WTC11 (cell line): ENCODE measurements at regions not wholly inside any gene's neighbourhood (a gene's known extent, or its start where the extent isn't known, plus 50 kb on each side); places are given as distances from the start of the nearest gene placed in this dataset.
A peak's percentile ranks its signal among the peaks of the same experiment; 100 is the strongest.

ENCODE experiments used
- ATAC-seq: fragments of 200-7000 bp; cut with Tn5 transposase; 2 replicates; pipeline ENCODE4 v1.10.0; 2021; ENCODE audit warnings: mild to moderate bottlenecking, moderate library complexity
- CTCF ChIA-PET: fragments of 300-600 bp; sonication (Branson Sonifier 250); formaldehyde crosslinking; loops from one replicate; lab custom pipeline; 2021; ENCODE audit warnings: antibody characterized with exemption; lab: Charles Lee
- POLR2A ChIA-PET: fragments of 350-600 bp; sonication (Branson Sonifier 250); formaldehyde crosslinking; loops from one replicate; lab custom pipeline; 2021; ENCODE audit warnings: antibody characterized with exemption; lab: Charles Lee
- DNase-seq: peaks from one replicate; pipeline ENCODE4 v3.0.0; 2021; ENCODE audit warnings: low spot score
- H3K27ac Mint-ChIP-seq: 2 replicates; pipeline ENCODE4 v1.8.0; 2021; ENCODE audit warnings: mixed read lengths
- H3K27me3 Mint-ChIP-seq: 2 replicates; pipeline ENCODE4 v1.8.0; 2021; ENCODE audit warnings: low read depth, mild to moderate bottlenecking, moderate library complexity, mixed read lengths
- H3K36me3 Mint-ChIP-seq: 2 replicates; pipeline ENCODE4 v1.8.0; 2021; ENCODE audit warnings: mixed read lengths
- H3K4me1 Mint-ChIP-seq: 2 replicates; pipeline ENCODE4 v1.8.0; 2022; ENCODE audit warnings: mixed read lengths
- H3K4me3 Mint-ChIP-seq: 2 replicates; pipeline ENCODE4 v1.8.0; 2021; ENCODE audit warnings: mild to moderate bottlenecking, moderate library complexity, mixed read lengths
- H3K9me3 Mint-ChIP-seq: 2 replicates; pipeline ENCODE4 v1.8.0; 2021; ENCODE audit warnings: mixed read lengths
- ELF4 ChIP-seq: sonication (generic); formaldehyde crosslinking; IDR thresholded peaks from 2 replicates; pipeline ENCODE4 v1.8.1; 2022; ENCODE audit warnings: low read depth, mild to moderate bottlenecking, moderate library complexity, missing genetic modification reagents
- ESRRA ChIP-seq: sonication (generic); formaldehyde crosslinking; IDR thresholded peaks from 2 replicates; pipeline ENCODE4 v1.8.1; 2022; ENCODE audit warnings: mild to moderate bottlenecking, missing genetic modification reagents, borderline replicate concordance
- IRF2 ChIP-seq: sonication (generic); formaldehyde crosslinking; IDR thresholded peaks from 2 replicates; pipeline ENCODE4 v1.8.0; 2022; ENCODE audit warnings: low read depth, missing genetic modification reagents, borderline replicate concordance
- KAT7 ChIP-seq: sonication (generic); formaldehyde crosslinking; IDR thresholded peaks from 2 replicates; pipeline ENCODE4 v1.8.1; 2023; ENCODE audit warnings: missing genetic modification reagents, mild to moderate bottlenecking, borderline replicate concordance
- MXD4 ChIP-seq: fragments of 250-450 bp; sonication (Bioruptor Pico); IDR thresholded peaks from 2 replicates; pipeline ENCODE4 v1.8.0; 2021; ENCODE audit warnings: mild to moderate bottlenecking, moderate library complexity, borderline replicate concordance
- NFE2L1 ChIP-seq: sonication (generic); formaldehyde crosslinking; IDR thresholded peaks from 2 replicates; pipeline ENCODE4 v1.8.1; 2023; ENCODE audit warnings: missing genetic modification reagents
- NR3C1 ChIP-seq: sonication (generic); formaldehyde crosslinking; conservative IDR thresholded peaks from 2 replicates; pipeline ENCODE4 v1.8.1; 2023; ENCODE audit warnings: low read depth, mild to moderate bottlenecking, missing genetic modification reagents
- RORB ChIP-seq: fragments of 250-450 bp; sonication (Bioruptor Pico); IDR thresholded peaks from 2 replicates; pipeline ENCODE4 v1.9.0; 2021; ENCODE audit warnings: mild to moderate bottlenecking
- SMAD3 ChIP-seq: sonication (generic); formaldehyde crosslinking; IDR thresholded peaks from 2 replicates; pipeline ENCODE4 v1.8.0; 2022; ENCODE audit warnings: missing genetic modification reagents, mild to moderate bottlenecking, borderline replicate concordance
- TCF7 ChIP-seq: sonication (generic); formaldehyde crosslinking; IDR thresholded peaks from 2 replicates; pipeline ENCODE4 v1.8.0; 2022; ENCODE audit warnings: mild to moderate bottlenecking, low read depth, missing genetic modification reagents, moderate library complexity
- ZNF219 ChIP-seq: sonication (generic); formaldehyde crosslinking; IDR thresholded peaks from 2 replicates; pipeline ENCODE4 v1.8.0; 2023; ENCODE audit warnings: missing genetic modification reagents, mild to moderate bottlenecking, borderline replicate concordance
- TF ChIP-seq, protein P1 (sequence below): sonication (generic); formaldehyde crosslinking; IDR thresholded peaks from 2 replicates; pipeline ENCODE4 v1.8.1; 2023; ENCODE audit warnings: mild to moderate bottlenecking, missing genetic modification reagents
- TF ChIP-seq, protein P2 (sequence below): sonication (generic); formaldehyde crosslinking; IDR thresholded peaks from 2 replicates; pipeline ENCODE4 v1.8.1; 2023; ENCODE audit warnings: mild to moderate bottlenecking, missing genetic modification reagents, moderate library complexity
- TF ChIP-seq, protein P3 (sequence below): sonication (generic); formaldehyde crosslinking; conservative IDR thresholded peaks from 2 replicates; pipeline ENCODE4 v1.8.1; 2022; ENCODE audit warnings: mild to moderate bottlenecking, missing genetic modification reagents
- TF ChIP-seq, protein P4 (sequence below): fragments of 250-450 bp; sonication (Bioruptor Pico); IDR thresholded peaks from 2 replicates; pipeline ENCODE4 v1.9.0; 2021; ENCODE audit warnings: moderate library complexity, mild to moderate bottlenecking, inconsistent platforms, borderline replicate concordance
- TF ChIP-seq, protein P5 (sequence below): sonication (generic); formaldehyde crosslinking; IDR thresholded peaks from 2 replicates; pipeline ENCODE4 v1.8.0; 2022; ENCODE audit warnings: mild to moderate bottlenecking, missing genetic modification reagents
- TF ChIP-seq, protein P6 (sequence below): sonication (generic); formaldehyde crosslinking; IDR thresholded peaks from 2 replicates; pipeline ENCODE4 v1.8.1; 2023; ENCODE audit warnings: mild to moderate bottlenecking, missing genetic modification reagents
- TF ChIP-seq, protein P7 (sequence below): sonication (generic); formaldehyde crosslinking; IDR thresholded peaks from 2 replicates; pipeline ENCODE4 v1.8.1; 2022; ENCODE audit warnings: mild to moderate bottlenecking, missing genetic modification reagents, moderate library complexity, borderline replicate concordance
- TF ChIP-seq, protein P8 (sequence below): sonication (generic); formaldehyde crosslinking; conservative IDR thresholded peaks from 2 replicates; pipeline ENCODE4 v1.8.1; 2023; ENCODE audit warnings: mild to moderate bottlenecking, low read depth, missing genetic modification reagents, moderate library complexity
- TF ChIP-seq, protein P9 (sequence below): fragments of 250-450 bp; sonication (Bioruptor Pico); conservative IDR thresholded peaks from 2 replicates; pipeline ENCODE4 v1.9.0; 2021; ENCODE audit warnings: mild to moderate bottlenecking

DNA sequence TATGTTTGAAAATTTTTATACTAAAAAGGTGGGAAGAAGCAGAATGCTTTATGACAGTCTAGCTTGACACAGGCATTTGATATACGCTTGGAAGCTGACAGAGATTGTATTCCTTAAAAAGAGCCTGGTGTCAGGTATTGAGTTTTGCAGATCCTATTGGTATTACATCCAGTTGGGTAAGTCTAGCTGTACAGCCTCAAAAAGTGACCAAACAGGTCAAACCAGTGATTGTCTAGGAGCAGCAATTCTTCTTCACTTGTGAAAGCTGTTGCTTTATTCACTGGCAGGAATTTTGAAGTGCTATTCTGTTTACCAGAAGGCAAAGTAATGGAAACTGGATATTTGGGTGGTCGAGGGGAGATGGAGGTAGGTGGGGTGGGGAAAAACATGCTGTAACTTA, 77.5 kb downstream of the UCHL1 start:
- Mint-ChIP-seq H3K4me3 (no peak overlapping the region), H3K36me3 (no peaks in the 10 kb centered on the region), H3K4me1 (peaks cover 9% of the 10 kb centered on the region), H3K9me3 (peaks cover 10% of the 10 kb centered on the region), H3K27ac (no peak overlapping the region), H3K27me3 (no peaks in the 10 kb centered on the region)
- no peak for ATAC-seq
- TF ChIP-seq IRF2, result no peak
- CTCF ChIA-PET, result interaction anchor here (1.0 kb wide), 2 partner anchors 25 to 328 kb away, joined by 3 read pairs; no protein-coding TSS in a partner anchor
- POLR2A ChIA-PET, result no interaction called here
- DNase-seq, result no peak

DNA sequence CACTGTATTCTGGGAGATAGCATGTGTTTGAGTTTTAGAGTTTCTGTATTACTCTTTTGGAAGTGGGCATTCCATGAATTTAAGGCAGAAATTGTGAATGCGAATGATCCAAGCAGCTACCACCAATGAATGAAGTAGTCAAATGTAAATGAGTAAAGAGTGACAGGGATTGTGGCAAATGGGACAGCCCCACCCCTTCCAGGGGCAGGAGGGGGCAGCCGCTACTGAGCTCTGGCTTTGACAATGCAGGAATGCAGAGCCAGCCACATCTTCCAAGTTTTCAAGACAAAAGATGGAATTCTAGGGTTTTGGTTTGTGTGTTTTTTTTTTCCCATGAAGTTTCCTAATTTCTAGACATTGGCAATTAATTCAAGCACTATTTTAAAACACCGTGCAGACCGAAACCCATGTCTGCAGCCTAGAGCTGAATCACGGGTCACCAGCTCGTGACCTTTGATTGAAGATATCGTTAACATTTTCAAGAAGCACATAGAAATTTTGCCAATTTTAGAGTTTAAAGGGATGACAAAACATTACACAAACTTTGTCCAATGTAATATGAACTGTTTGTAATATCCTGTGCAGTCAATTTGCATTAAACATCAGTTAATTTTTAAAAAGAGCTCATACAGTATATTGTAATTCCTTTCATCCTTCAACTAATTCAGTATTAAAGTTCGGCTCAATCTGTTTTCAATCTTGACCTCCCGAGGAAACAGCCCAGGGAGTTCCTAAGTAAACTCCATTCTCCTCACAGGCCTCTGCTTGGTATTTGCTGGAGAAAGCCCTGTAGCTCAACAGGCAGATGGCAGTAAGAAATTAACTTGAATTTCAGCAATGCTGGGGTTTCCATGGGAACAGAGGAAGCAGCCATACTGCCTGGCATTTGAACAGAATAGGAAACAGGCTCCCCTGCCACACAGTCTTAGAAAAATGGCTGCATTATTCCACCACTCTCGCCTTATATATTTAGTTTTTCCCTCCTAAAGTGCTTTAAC, 83.4 kb downstream of the UCHL1 start:
- ChIA-PET CTCF (interaction anchor here (1.1 to 3.3 kb wide), 8 partner anchors 12 to 321 kb away, joined by 3 to 19 read pairs (median 8); partner anchors contain the start of gene APBB2), POLR2A (interaction anchor here (1.0 to 1.1 kb wide), 2 partner anchors 12 to 84 kb away, joined by 3 read pairs; partner anchors contain the start of gene UCHL1)
- H3K9me3 Mint-ChIP-seq, result peaks cover 23% of the 10 kb centered on the region
- ATAC-seq (peak; percentile 92), DNase-seq (peak; percentile 58)
- H3K27me3 Mint-ChIP-seq, result no peaks in the 10 kb centered on the region
- H3K36me3 Mint-ChIP-seq, result no peaks in the 10 kb centered on the region
- no peak overlapping the region for H3K4me3 Mint-ChIP-seq
- H3K4me1 Mint-ChIP-seq, result peaks cover 20% of the 10 kb centered on the region
- H3K27ac Mint-ChIP-seq, result peak overlapping the region; percentile 82
- TF ChIP-seq, protein P1, sequence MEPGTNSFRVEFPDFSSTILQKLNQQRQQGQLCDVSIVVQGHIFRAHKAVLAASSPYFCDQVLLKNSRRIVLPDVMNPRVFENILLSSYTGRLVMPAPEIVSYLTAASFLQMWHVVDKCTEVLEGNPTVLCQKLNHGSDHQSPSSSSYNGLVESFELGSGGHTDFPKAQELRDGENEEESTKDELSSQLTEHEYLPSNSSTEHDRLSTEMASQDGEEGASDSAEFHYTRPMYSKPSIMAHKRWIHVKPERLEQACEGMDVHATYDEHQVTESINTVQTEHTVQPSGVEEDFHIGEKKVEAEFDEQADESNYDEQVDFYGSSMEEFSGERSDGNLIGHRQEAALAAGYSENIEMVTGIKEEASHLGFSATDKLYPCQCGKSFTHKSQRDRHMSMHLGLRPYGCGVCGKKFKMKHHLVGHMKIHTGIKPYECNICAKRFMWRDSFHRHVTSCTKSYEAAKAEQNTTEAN (CRISPR knock-in tag), result no peak
- TF ChIP-seq, protein P2, sequence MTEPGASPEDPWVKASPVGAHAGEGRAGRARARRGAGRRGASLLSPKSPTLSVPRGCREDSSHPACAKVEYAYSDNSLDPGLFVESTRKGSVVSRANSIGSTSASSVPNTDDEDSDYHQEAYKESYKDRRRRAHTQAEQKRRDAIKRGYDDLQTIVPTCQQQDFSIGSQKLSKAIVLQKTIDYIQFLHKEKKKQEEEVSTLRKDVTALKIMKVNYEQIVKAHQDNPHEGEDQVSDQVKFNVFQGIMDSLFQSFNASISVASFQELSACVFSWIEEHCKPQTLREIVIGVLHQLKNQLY (CRISPR knock-in tag), result no peak
- TF ChIP-seq KAT7 (no peak), RORB (CRISPR knock-in tag) (no peak), SMAD3 (CRISPR knock-in tag) (no peak), TCF7 (no peak), NFE2L1 (CRISPR knock-in tag) (no peak), ESRRA (CRISPR knock-in tag) (no peak), NR3C1 (CRISPR knock-in tag) (no peak), MXD4 (CRISPR knock-in tag) (no peak), ELF4 (CRISPR knock-in tag) (no peak), ZNF219 (no peak)
- TF ChIP-seq, protein P3, sequence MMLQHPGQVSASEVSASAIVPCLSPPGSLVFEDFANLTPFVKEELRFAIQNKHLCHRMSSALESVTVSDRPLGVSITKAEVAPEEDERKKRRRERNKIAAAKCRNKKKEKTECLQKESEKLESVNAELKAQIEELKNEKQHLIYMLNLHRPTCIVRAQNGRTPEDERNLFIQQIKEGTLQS (CRISPR knock-in tag), result no peak
- TF ChIP-seq, protein P4, sequence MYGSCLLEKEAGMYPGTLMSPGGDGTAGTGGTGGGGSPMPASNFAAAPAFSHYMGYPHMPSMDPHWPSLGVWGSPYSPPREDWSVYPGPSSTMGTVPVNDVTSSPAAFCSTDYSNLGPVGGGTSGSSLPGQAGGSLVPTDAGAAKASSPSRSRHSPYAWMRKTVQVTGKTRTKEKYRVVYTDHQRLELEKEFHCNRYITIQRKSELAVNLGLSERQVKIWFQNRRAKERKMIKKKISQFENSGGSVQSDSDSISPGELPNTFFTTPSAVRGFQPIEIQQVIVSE (CRISPR knock-in tag), result no peak
- TF ChIP-seq, protein P5, sequence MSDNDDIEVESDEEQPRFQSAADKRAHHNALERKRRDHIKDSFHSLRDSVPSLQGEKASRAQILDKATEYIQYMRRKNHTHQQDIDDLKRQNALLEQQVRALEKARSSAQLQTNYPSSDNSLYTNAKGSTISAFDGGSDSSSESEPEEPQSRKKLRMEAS (CRISPR knock-in tag), result no peak
- TF ChIP-seq, protein P6, sequence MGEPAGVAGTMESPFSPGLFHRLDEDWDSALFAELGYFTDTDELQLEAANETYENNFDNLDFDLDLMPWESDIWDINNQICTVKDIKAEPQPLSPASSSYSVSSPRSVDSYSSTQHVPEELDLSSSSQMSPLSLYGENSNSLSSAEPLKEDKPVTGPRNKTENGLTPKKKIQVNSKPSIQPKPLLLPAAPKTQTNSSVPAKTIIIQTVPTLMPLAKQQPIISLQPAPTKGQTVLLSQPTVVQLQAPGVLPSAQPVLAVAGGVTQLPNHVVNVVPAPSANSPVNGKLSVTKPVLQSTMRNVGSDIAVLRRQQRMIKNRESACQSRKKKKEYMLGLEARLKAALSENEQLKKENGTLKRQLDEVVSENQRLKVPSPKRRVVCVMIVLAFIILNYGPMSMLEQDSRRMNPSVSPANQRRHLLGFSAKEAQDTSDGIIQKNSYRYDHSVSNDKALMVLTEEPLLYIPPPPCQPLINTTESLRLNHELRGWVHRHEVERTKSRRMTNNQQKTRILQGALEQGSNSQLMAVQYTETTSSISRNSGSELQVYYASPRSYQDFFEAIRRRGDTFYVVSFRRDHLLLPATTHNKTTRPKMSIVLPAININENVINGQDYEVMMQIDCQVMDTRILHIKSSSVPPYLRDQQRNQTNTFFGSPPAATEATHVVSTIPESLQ (CRISPR knock-in tag), result no peak
- TF ChIP-seq, protein P7, sequence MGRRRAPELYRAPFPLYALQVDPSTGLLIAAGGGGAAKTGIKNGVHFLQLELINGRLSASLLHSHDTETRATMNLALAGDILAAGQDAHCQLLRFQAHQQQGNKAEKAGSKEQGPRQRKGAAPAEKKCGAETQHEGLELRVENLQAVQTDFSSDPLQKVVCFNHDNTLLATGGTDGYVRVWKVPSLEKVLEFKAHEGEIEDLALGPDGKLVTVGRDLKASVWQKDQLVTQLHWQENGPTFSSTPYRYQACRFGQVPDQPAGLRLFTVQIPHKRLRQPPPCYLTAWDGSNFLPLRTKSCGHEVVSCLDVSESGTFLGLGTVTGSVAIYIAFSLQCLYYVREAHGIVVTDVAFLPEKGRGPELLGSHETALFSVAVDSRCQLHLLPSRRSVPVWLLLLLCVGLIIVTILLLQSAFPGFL (CRISPR knock-in tag), result no peak
- TF ChIP-seq, protein P8, sequence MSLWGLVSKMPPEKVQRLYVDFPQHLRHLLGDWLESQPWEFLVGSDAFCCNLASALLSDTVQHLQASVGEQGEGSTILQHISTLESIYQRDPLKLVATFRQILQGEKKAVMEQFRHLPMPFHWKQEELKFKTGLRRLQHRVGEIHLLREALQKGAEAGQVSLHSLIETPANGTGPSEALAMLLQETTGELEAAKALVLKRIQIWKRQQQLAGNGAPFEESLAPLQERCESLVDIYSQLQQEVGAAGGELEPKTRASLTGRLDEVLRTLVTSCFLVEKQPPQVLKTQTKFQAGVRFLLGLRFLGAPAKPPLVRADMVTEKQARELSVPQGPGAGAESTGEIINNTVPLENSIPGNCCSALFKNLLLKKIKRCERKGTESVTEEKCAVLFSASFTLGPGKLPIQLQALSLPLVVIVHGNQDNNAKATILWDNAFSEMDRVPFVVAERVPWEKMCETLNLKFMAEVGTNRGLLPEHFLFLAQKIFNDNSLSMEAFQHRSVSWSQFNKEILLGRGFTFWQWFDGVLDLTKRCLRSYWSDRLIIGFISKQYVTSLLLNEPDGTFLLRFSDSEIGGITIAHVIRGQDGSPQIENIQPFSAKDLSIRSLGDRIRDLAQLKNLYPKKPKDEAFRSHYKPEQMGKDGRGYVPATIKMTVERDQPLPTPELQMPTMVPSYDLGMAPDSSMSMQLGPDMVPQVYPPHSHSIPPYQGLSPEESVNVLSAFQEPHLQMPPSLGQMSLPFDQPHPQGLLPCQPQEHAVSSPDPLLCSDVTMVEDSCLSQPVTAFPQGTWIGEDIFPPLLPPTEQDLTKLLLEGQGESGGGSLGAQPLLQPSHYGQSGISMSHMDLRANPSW, result no peak
- TF ChIP-seq, protein P9, sequence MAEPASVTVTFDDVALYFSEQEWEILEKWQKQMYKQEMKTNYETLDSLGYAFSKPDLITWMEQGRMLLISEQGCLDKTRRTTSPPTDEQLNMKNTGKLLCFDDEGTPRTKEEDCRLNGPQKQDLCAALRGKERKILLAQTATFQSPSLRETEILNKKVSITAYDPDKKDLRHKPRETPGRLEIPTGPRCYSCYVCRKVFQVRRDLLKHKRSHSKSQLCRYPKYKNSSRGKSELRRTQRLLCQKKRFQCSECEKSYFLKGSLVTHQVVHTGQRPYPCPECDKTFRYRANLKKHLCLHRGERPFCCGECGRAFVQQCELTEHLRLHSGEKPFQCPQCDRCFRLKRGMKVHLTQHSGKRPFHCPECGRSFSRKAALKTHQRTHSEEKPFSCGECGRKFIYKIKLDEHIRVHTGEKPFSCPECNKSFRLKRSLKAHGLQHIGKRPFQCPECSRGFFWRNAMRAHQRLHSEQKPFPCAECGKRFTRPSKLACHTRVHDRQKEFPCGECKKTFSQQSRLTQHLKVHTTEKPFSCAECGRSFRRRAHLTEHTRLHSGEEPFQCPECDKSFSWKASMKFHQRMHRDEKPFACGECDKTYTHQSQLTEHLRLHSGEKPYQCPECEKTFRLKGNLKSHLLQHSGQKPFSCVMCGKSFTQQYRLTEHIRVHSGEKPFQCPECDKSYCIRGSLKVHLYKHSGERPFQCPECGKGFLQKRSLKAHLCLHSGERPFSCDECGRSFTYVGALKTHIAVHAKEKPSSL (CRISPR knock-in tag), result no peak
